Ovary (tissue), 3 donors: ENCODE measurements at regions not wholly inside any gene's neighbourhood (a gene's known extent, or its start where the extent isn't known, plus 50 kb on each side); places are given as distances from the start of the nearest gene placed in this dataset.

Experiments used
- EP300 ChIP-seq: sonication (generic); formaldehyde crosslinking; IDR thresholded peaks from one replicate; pipeline ENCODE4 v1.6.1; 2017; ENCODE audit warnings: antibody characterized with exemption
- POLR2A ChIP-seq: fragments of 450-650 bp; IDR thresholded peaks from one replicate; pipeline ENCODE4 v1.6.1; 2017; ENCODE audit warnings: antibody characterized with exemption, mild to moderate bottlenecking, moderate library complexity
- TF ChIP-seq, protein P1 (sequence below), 3 donors: fragments of 450-650 bp in 2 of 3; fragments of 200-600 bp in 1 of 3; IDR thresholded peaks; one replicate each; pipeline versions ENCODE4 v1.5.1 to v1.8.0; 2016 to 2022; ENCODE audit warnings: antibody characterized with exemption in 3 of 3, mild to moderate bottlenecking in 1 of 3
- donor health status: DM: no; HTN: no; CAD: no.

DNA sequence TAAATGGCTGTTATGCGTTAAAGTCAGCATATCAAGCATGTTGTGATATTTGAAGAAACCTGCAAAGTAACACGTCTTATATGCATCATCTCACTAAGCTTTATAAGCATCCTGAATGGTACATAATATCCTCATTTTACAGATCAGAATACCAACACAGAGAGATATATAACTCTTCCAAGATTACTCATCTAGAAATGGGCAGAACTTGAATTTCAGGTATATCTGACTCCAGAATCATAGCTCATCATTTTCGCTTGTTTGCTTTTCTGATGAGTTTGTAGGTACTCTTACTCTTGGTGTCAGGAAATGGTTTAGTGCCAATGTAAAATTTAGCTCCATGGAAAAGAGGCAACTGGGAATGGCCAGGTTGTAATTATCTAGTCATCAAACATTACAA is 232.3 kb upstream of the ANKH start:
- TF ChIP-seq, protein P1, sequence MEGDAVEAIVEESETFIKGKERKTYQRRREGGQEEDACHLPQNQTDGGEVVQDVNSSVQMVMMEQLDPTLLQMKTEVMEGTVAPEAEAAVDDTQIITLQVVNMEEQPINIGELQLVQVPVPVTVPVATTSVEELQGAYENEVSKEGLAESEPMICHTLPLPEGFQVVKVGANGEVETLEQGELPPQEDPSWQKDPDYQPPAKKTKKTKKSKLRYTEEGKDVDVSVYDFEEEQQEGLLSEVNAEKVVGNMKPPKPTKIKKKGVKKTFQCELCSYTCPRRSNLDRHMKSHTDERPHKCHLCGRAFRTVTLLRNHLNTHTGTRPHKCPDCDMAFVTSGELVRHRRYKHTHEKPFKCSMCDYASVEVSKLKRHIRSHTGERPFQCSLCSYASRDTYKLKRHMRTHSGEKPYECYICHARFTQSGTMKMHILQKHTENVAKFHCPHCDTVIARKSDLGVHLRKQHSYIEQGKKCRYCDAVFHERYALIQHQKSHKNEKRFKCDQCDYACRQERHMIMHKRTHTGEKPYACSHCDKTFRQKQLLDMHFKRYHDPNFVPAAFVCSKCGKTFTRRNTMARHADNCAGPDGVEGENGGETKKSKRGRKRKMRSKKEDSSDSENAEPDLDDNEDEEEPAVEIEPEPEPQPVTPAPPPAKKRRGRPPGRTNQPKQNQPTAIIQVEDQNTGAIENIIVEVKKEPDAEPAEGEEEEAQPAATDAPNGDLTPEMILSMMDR (IDR thresholded peaks at IDR 0.05) = no peak
- TF ChIP-seq POLR2A (no peak), EP300 (no peak)
